ENCODE measurements at regions not wholly inside any gene's neighbourhood (a gene's known extent, or its start where the extent isn't known, plus 50 kb on each side); places are given as distances from the start of the nearest gene placed in this dataset.

DNA sequence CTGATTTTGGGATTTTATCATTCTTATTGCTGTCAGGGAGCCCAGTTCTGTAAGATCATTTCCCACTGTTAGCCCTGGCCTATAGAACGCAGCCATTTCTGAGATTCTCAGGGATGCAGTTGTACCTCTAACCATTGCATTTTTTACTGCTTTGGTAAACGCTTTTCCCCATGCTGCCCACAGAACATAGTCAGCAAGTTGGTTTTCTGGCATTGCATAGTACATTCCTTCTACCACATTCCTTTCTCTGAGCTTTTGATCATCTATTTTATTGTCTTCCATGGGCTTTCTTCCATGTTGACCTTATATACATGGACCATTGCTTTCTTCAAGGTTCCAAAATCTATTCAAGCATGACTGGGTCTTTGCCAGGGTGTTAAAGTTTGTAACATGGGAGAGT, 86.8 kb upstream of the ST6GAL2 start:
- no peaks in the 10 kb centered on the region for H3K27me3 ChIP-seq (ENCODE audit: insufficient read depth)
- H3K27me3 Mint-ChIP-seq (ENCODE audit: insufficient read depth, low read depth, poor library complexity): peaks cover 1% of the 10 kb centered on the region

More for the DNA sequence above, 86.8 kb upstream of the ST6GAL2 start:
- Mint-ChIP-seq H3K27ac (no peak overlapping the region), H3K36me3 (ENCODE audit: low read depth) (no peaks in the 10 kb centered on the region), H3K4me1 (no peaks in the 10 kb centered on the region; the same call in 2 of the 3 replicates), H3K9me3 (no peaks in the 10 kb centered on the region), H3K4me3 (no peak overlapping the region)
- ATAC-seq (no peak), DNase-seq (ENCODE audit: low spot score) (no peak)
- Histone ChIP-seq H3K4me3 (no peak overlapping the region), H3K4me1 (ENCODE audit: insufficient read depth) (no peaks in the 10 kb centered on the region), H4K20me1 (replicated peaks; ENCODE audit: insufficient read depth) (no peaks in the 10 kb centered on the region), H3K9me2 (ENCODE audit: insufficient read depth) (peaks cover 9% of the 10 kb centered on the region), H3K36me3 (ENCODE audit: insufficient read depth) (no peaks in the 10 kb centered on the region), H2AFZ (no peak overlapping the region), H3K79me2 (replicated peaks; ENCODE audit: insufficient read depth) (no peaks in the 10 kb centered on the region), H3K4me2 (no peak overlapping the region), H3F3A (replicated peaks; ENCODE audit: low read depth) (no peaks in the 10 kb centered on the region), H3K27ac (ENCODE audit: low read depth) (no peak overlapping the region)
- TF ChIP-seq EZH2 (IDR thresholded peaks at IDR 0.05; ENCODE audit: low read depth, unreplicated experiment) (no peak), CREB1 (CRISPR knock-in tag; IDR thresholded peaks at IDR 0.05; ENCODE audit: low read depth) (no peak), REST (IDR thresholded peaks at IDR 0.05; ENCODE audit: unreplicated experiment) (no peak), CTCF (conservative IDR thresholded peaks at IDR 0.05; ENCODE audit: low read depth in 2 of 2) (no peak), POLR2AphosphoS5 (IDR thresholded peaks at IDR 0.05; ENCODE audit: low read depth) (no peak), ZNF462 (CRISPR knock-in tag; IDR thresholded peaks at IDR 0.05) (no peak), EZH2phosphoT487 (IDR thresholded peaks at IDR 0.05; ENCODE audit: unreplicated experiment) (no peak), STAT1 (IDR thresholded peaks at IDR 0.05; ENCODE audit: unreplicated experiment) (no peak)
- TF ChIP-seq, protein P1, sequence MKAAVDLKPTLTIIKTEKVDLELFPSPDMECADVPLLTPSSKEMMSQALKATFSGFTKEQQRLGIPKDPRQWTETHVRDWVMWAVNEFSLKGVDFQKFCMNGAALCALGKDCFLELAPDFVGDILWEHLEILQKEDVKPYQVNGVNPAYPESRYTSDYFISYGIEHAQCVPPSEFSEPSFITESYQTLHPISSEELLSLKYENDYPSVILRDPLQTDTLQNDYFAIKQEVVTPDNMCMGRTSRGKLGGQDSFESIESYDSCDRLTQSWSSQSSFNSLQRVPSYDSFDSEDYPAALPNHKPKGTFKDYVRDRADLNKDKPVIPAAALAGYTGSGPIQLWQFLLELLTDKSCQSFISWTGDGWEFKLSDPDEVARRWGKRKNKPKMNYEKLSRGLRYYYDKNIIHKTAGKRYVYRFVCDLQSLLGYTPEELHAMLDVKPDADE (IDR thresholded peaks at IDR 0.05): no peak
